Neural crest cell (in vitro differentiated cells): ENCODE measurements at regions not wholly inside any gene's neighbourhood (a gene's known extent, or its start where the extent isn't known, plus 50 kb on each side); places are given as distances from the start of the nearest gene placed in this dataset.

Experiments
- DNase-seq: peaks from one replicate; pipeline ENCODE4 v3.0.0; 2021; ENCODE audit warnings: low read depth, mixed read lengths, low spot score
- H3K27ac Mint-ChIP-seq: one replicate; pipeline ENCODE4 v1.8.0; 2021; ENCODE audit warnings: mild to moderate bottlenecking, mixed read lengths; ENCODE audit not compliant: unreplicated experiment
- H3K27me3 Mint-ChIP-seq: 2 replicates; pipeline ENCODE4 v1.8.0; 2021; ENCODE audit warnings: low read depth, mild to moderate bottlenecking, mixed read lengths
- H3K36me3 Mint-ChIP-seq: 2 replicates; pipeline ENCODE4 v1.8.0; 2021; ENCODE audit warnings: low read depth, mild to moderate bottlenecking, mixed read lengths
- H3K4me1 Mint-ChIP-seq: 2 replicates; pipeline ENCODE4 v1.8.0; 2021; ENCODE audit warnings: mixed read lengths
- H3K4me3 Mint-ChIP-seq: one replicate; pipeline ENCODE4 v1.8.0; 2021; ENCODE audit warnings: mild to moderate bottlenecking, mixed read lengths
- H3K9me3 Mint-ChIP-seq: 2 replicates; pipeline ENCODE4 v1.8.0; 2021; ENCODE audit warnings: mixed read lengths
- TF ChIP-seq, protein P1 (sequence below): fragments of 200-600 bp; sonication (generic); conservative IDR thresholded peaks from 2 replicates; pipeline ENCODE4 v1.5.0; 2021; ENCODE audit warnings: antibody characterized with exemption, mild to moderate bottlenecking

DNA sequence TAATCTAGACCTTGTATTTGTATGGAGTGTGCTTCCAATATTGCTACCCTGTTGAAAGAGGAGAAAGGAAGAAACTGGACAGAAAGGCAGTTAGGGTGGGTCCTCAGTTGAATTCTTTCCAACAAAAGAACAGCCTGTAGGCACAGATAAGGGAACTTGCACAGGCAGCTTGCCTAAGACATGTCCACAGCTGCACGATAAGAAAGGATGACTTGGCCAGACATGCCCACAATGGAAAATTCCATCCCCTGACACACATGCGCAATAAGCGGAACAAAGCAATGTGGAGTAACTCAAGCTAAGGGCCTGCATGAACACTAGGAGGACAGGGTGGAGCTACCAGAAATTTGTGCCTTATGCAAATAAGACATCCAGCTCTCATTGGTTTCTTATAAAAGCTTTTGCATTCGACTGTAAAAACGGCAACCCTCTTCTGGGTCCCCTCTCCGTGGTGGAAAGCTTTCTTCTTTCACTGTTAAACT is 1084.7 kb upstream of the NXPH2 start:
- TF ChIP-seq, protein P1, sequence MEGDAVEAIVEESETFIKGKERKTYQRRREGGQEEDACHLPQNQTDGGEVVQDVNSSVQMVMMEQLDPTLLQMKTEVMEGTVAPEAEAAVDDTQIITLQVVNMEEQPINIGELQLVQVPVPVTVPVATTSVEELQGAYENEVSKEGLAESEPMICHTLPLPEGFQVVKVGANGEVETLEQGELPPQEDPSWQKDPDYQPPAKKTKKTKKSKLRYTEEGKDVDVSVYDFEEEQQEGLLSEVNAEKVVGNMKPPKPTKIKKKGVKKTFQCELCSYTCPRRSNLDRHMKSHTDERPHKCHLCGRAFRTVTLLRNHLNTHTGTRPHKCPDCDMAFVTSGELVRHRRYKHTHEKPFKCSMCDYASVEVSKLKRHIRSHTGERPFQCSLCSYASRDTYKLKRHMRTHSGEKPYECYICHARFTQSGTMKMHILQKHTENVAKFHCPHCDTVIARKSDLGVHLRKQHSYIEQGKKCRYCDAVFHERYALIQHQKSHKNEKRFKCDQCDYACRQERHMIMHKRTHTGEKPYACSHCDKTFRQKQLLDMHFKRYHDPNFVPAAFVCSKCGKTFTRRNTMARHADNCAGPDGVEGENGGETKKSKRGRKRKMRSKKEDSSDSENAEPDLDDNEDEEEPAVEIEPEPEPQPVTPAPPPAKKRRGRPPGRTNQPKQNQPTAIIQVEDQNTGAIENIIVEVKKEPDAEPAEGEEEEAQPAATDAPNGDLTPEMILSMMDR: no peak
- Mint-ChIP-seq H3K27me3 (no peaks in the 10 kb centered on the region), H3K9me3 (peaks cover 24% of the 10 kb centered on the region), H3K4me3 (no peak overlapping the region), H3K27ac (no peak overlapping the region), H3K4me1 (no peaks in the 10 kb centered on the region), H3K36me3 (peaks cover 6% of the 10 kb centered on the region)
- no peak for DNase-seq

DNA sequence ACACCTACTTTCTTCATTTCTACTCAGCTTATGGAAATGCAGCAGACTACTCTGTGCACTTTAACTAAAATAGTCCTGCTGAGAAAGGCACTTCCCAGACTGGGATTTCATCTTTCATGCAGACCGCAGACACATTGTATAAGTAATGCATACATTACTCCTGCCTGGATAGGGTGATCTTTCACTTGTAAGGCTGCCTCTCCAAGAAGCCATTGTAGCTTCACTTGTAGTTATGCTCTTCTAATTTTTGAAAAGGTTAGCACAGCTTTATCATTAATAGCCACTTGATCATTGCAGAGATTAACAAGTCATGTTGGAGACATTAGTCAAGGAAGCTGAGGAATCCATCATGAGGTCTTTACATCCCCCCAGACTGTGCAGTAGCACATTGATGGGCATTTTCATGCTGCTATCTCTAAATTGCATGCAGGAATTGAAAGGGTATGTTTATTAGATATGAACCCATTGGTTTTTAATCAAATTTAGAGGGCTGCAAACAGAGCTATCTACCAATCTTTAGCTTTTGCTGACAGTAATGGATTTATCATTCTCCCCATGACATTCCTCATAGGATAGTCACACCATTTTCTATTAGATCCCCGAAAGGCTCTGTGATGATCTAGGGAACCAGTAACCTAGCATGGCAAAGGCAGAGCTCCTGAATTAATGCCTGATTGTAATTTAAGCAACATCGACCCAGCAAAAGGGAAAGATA is 1074.7 kb upstream of the NXPH2 start:
- Mint-ChIP-seq H3K27ac (no peak overlapping the region), H3K9me3 (peaks cover 6% of the 10 kb centered on the region), H3K36me3 (no peaks in the 10 kb centered on the region), H3K4me1 (no peaks in the 10 kb centered on the region), H3K27me3 (no peaks in the 10 kb centered on the region), H3K4me3 (no peak overlapping the region)
- DNase-seq: no peak
- TF ChIP-seq, protein P1: no peak

DNA sequence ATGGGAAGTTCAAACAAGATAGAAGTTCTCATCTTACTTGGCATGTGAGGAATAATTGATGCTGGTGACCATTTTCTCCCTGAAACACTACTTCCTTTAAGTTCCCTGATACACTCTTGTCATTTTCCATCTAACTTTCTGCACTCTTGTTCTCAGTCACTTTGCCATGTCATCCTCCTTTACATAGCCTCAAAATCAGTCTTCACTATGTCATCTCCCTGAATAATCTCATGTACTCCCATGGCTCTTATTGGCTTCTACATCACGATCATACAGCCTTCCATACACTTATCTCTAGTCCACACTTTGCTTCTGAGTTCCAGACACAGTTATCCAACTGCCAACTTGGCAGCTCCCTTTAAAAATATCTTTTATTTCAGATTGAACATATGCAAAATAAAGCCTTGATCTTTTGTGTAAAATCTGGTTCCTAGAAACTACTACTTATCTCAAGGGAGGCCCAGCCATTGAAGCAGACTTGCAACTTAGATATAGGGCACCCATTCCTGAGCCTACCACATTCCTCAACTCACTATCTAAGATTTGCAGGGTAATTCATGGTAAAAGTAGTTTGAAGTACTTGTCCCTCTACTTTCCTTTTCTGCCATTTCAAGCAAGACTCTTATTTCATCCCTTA is 1070.2 kb upstream of the NXPH2 start:
- no peaks in the 10 kb centered on the region for H3K36me3 Mint-ChIP-seq
- no peaks in the 10 kb centered on the region for H3K27me3 Mint-ChIP-seq
- peaks cover 15% of the 10 kb centered on the region for H3K9me3 Mint-ChIP-seq
- H3K4me1 Mint-ChIP-seq: no peaks in the 10 kb centered on the region
- no peak overlapping the region for H3K27ac Mint-ChIP-seq
- TF ChIP-seq, protein P1: no peak
- DNase-seq: no peak
- no peak overlapping the region for H3K4me3 Mint-ChIP-seq

DNA sequence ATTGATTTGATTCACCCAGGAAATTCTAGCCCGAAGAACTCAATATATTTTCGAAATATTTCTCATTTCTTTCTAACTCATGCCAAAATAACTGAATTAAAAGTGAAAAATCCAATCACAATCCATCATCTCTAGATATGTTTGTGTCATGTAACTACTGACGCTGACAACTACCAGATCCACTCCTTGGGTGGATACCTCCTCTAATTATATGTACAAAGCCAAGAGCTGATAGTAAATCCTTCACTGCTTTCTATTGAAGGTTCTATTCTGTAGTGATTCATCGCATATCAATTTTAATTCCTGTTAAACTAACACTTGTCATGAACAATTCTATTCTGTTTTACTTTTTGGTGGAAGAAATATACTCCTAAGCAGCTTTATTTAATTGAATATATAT is 1056.6 kb upstream of the NXPH2 start:
- no peak overlapping the region for H3K27ac Mint-ChIP-seq
- H3K27me3 Mint-ChIP-seq: no peaks in the 10 kb centered on the region
- H3K4me3 Mint-ChIP-seq: no peak overlapping the region
- H3K36me3 Mint-ChIP-seq: no peaks in the 10 kb centered on the region
- TF ChIP-seq, protein P1: no peak
- DNase-seq: no peak
- no peaks in the 10 kb centered on the region for H3K4me1 Mint-ChIP-seq
- peaks cover 13% of the 10 kb centered on the region for H3K9me3 Mint-ChIP-seq

GRCh38 chr2:139835101-139835500 is 1054.9 kb upstream of the NXPH2 start:
- H3K4me1 Mint-ChIP-seq: no peaks in the 10 kb centered on the region
- TF ChIP-seq, protein P1: no peak
- no peak overlapping the region for H3K4me3 Mint-ChIP-seq
- H3K36me3 Mint-ChIP-seq: no peaks in the 10 kb centered on the region
- peaks cover 5% of the 10 kb centered on the region for H3K9me3 Mint-ChIP-seq
- H3K27ac Mint-ChIP-seq: no peak overlapping the region
- DNase-seq: no peak
- H3K27me3 Mint-ChIP-seq: no peaks in the 10 kb centered on the region
